ENCODE measurements at regions not wholly inside any gene's neighbourhood (a gene's known extent, or its start where the extent isn't known, plus 50 kb on each side); places are given as distances from the start of the nearest gene placed in this dataset.

DNA sequence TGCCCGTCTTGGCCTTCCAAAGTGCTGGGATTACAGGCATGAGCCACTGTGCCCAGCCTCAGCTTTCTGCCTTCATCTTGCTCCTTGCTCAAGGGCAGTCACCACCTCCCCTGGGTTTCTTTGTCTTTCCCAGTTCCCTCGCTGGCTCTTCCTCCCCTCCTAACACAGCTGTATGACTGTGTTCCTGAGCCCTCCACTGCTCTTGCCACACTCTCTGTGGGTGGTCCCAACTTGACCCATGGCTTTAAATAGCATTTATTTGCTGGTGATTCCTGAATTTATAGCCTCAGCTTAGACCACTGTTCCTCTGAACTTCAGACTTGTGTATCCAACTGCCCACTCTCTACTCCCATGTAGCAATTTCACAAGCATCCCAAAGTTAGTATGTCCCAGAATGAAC is 181.3 kb downstream of the BAMBI start (continued):
- TF ChIP-seq MEF2B (IDR thresholded peaks at IDR 0.05; ENCODE audit: partially characterized antibody, poor library complexity, severe bottlenecking) (no peak), MLLT1 (IDR thresholded peaks at IDR 0.05) (no peak), POLR2A (IDR thresholded peaks at IDR 0.05; ENCODE audit: low read depth, low read length) (no peak), RAD51 (IDR thresholded peaks at IDR 0.05) (no peak), HDAC2 (IDR thresholded peaks at IDR 0.05) (no peak), PML (IDR thresholded peaks at IDR 0.05; ENCODE audit: low read length) (no peak), ZNF274 (IDR thresholded peaks at IDR 0.05; ENCODE audit: insufficient read depth, insufficient read length) (no peak), EGR1 (IDR thresholded peaks at IDR 0.05; ENCODE audit: borderline replicate concordance in 1 of 2, low read depth in 2 of 2, low read length in 2 of 2) (no peak), ETV6 (conservative IDR thresholded peaks at IDR 0.05 in 1 of 2, IDR thresholded peaks at IDR 0.05 in 1 of 2; ENCODE audit: borderline replicate concordance in 1 of 2, low read depth in 1 of 2) (no peak)

- Histone ChIP-seq H2AFZ (ENCODE audit: control insufficient read depth, low read depth, low read length) (no peak overlapping the region), H3K27me3 (replicated peaks in 1 of 2; ENCODE audit: control insufficient read depth in 2 of 2, insufficient read depth in 2 of 2, low read length in 1 of 2) (no peaks in the 10 kb centered on the region), H3K4me1 (ENCODE audit: control insufficient read depth, insufficient read depth, low read length) (no peaks in the 10 kb centered on the region), H3K4me3 (no peak overlapping the region), H3K79me2 (ENCODE audit: control insufficient read depth, insufficient read depth, low read length) (no peaks in the 10 kb centered on the region), H4K20me1 (ENCODE audit: control insufficient read depth, insufficient read depth) (no peaks in the 10 kb centered on the region), H3K4me2 (ENCODE audit: control insufficient read depth, insufficient read depth) (no peak overlapping the region), H3K27ac (ENCODE audit: control insufficient read depth, insufficient read depth) (no peak overlapping the region), H3K36me3 (ENCODE audit: control insufficient read depth in 2 of 2, insufficient read depth in 2 of 2, low read length in 1 of 2) (no peaks in the 10 kb centered on the region), H3K9ac (ENCODE audit: control insufficient read depth, insufficient read depth, low read length) (no peak overlapping the region), H3K9me3 (replicated peaks; ENCODE audit: control insufficient read depth, insufficient read depth, low read length) (no peaks in the 10 kb centered on the region; the same call in 2 of the 3 replicates)
- TF ChIP-seq IKZF1 (conservative IDR thresholded peaks at IDR 0.05) (no peak), ZBTB4 (CRISPR knock-in tag; IDR thresholded peaks at IDR 0.05) (no peak)
- no TSS peak for BruUV-seq (replicated peaks)
- CTCF ChIA-PET = no interaction called here
- DNase-seq (ENCODE audit: low read depth, low spot score) (no peak), FAIRE-seq (no peak), ATAC-seq (no peak)
- SMC1A ChIA-PET (ENCODE audit: uncharacterized antibody, unreplicated experiment) = no interaction called here
- 28% methylated on average over 5 of the region's 5 CpGs for WGBS (ENCODE audit: insufficient coverage, insufficient replicate concordance, low lambda C conversion rate, missing lambda C conversion rate)
- intact Hi-C loops (cut with micrococcal nuclease; ENCODE audit: unreplicated experiment) = no loop called here
- RAD21 ChIA-PET (ENCODE audit: unreplicated experiment) = no interaction called here
- POLR2A ChIA-PET = interaction anchor here (0.7 kb wide), 1 partner anchor 110 kb away, joined by 4 read pairs; no protein-coding TSS in a partner anchor
- in situ Hi-C loops (cut with MboI) = no loop called here
Observed at GRCh38 chr10:28859791-28860190, 182.5 kb downstream of the BAMBI start.

Data from GM12878 (cell line).